A549 (cell line): ENCODE measurements at regions not wholly inside any gene's neighbourhood (a gene's known extent, or its start where the extent isn't known, plus 50 kb on each side); places are given as distances from the start of the nearest gene placed in this dataset.

Experiments used
- ATAC-seq, 2 experiments: fragments of 200-7000 bp in 1 of 2; fragments of >200 bp in 1 of 2; cut with Nextera tagmentation in 1 of 2; cut with Tn5 transposase in 1 of 2; 3 replicates each; pipeline versions ENCODE4 v1.8.0 to v1.9.1; 2018 to 2020; ENCODE audit warnings: mild to moderate bottlenecking in 1 of 2, moderate library complexity in 1 of 2
- CTCF ChIA-PET: fragments of 300-600 bp; sonication (Branson Sonifier 250); formaldehyde crosslinking; extraction: SDS; loops from one replicate; lab custom pipeline; 2021; ENCODE audit warnings: antibody characterized with exemption, inconsistent platforms; lab: Yijun Ruan, JAX
- POLR2A ChIA-PET: fragments of 350-600 bp; formaldehyde crosslinking; extraction: SDS; loops from one replicate; lab custom pipeline; 2021; ENCODE audit warnings: antibody characterized with exemption, inconsistent platforms; lab: Yijun Ruan, JAX
- DNase-seq, 2 experiments: peaks; one replicate each; pipeline versions ENCODE4 v3.0.0 to v3.0.0-alpha.2; 2011 to 2016; ENCODE audit warnings: low read depth in 1 of 2, low spot score in 1 of 2
- FAIRE-seq: peaks from 2 replicates; lab custom pipeline; 2011; peaks lifted over from hg19 to GRCh38; lab: Jason Lieb, UNC
- H3K27ac ChIP-seq, 2 experiments: fragments of >200 bp; sonication (Bioruptor Twin); formaldehyde crosslinking; 3 replicates each; pipeline ENCODE4 v1.5.1; 2016 to 2017
- H3K4me1 ChIP-seq: fragments of >200 bp; sonication (Bioruptor Twin); formaldehyde crosslinking; 3 replicates; pipeline ENCODE4 v1.6.1; 2016
- H3K4me2 ChIP-seq: fragments of >200 bp; sonication (Bioruptor Twin); formaldehyde crosslinking; 3 replicates; pipeline ENCODE4 v1.6.1; 2016
- H3K4me3 ChIP-seq: fragments of >200 bp; sonication (Bioruptor Twin); formaldehyde crosslinking; 3 replicates; pipeline ENCODE4 v1.5.1; 2016
- H3K9me3 ChIP-seq: fragments of >200 bp; sonication (Bioruptor Twin); formaldehyde crosslinking; 3 replicates; pipeline ENCODE4 v1.6.1; 2016
- BCL3 ChIP-seq: fragments of >200 bp; sonication (Bioruptor Twin); formaldehyde crosslinking; IDR thresholded peaks from 3 replicates; pipeline ENCODE4 v1.6.1; 2016
- BHLHE40 ChIP-seq: IDR thresholded peaks from 2 replicates; pipeline ENCODE4 v1.6.1; 2012; ENCODE audit warnings: low read depth, low read length, inconsistent platforms
- CHD2 ChIP-seq: fragments of 150-350 bp; IDR thresholded peaks from 2 replicates; pipeline ENCODE4 v1.6.1; 2014; ENCODE audit warnings: low read length; ENCODE audit not compliant: partially characterized antibody
- CHD4 ChIP-seq: fragments of 200-600 bp; sonication (generic); IDR thresholded peaks from 2 replicates; pipeline ENCODE4 v1.6.1; 2016; ENCODE audit warnings: antibody characterized with exemption, mild to moderate bottlenecking, borderline replicate concordance
- CTCF ChIP-seq: fragments of >200 bp; sonication (Bioruptor Twin); formaldehyde crosslinking; IDR thresholded peaks from 3 replicates; pipeline ENCODE4 v1.5.1; 2016
- EHMT2 ChIP-seq: fragments of 200-600 bp; sonication (generic); IDR thresholded peaks from 2 replicates; pipeline ENCODE4 v1.6.1; 2016; ENCODE audit warnings: antibody characterized with exemption, low read depth, mild to moderate bottlenecking, moderate library complexity
- EP300 ChIP-seq, 2 experiments: fragments of >200 bp; sonication (Bioruptor Twin); formaldehyde crosslinking; IDR thresholded peaks; 2 replicates in 1 of 2; 3 replicates in 1 of 2; pipeline ENCODE4 v1.6.1; 2016 to 2017
- FOSB ChIP-seq: fragments of 250-450 bp; sonication (Bioruptor Pico); IDR thresholded peaks from 2 replicates; pipeline ENCODE4 v1.5.0; 2020; ENCODE audit warnings: mild to moderate bottlenecking, moderate library complexity
- FOSL2 ChIP-seq, 2 experiments: fragments of 450-650 bp in 1 of 2; fragments of >200 bp in 1 of 2; sonication (Bioruptor Twin) in 1 of 2; formaldehyde crosslinking; IDR thresholded peaks; 2 replicates each; pipeline versions ENCODE4 v1.5.0 to v1.6.1; 2016 to 2020; ENCODE audit warnings: mild to moderate bottlenecking in 1 of 2, moderate library complexity in 1 of 2
- HDAC2 ChIP-seq: fragments of 200-600 bp; sonication (generic); IDR thresholded peaks from 2 replicates; pipeline ENCODE4 v1.6.1; 2016
- HEYL ChIP-seq: fragments of 250-450 bp; sonication (Bioruptor Pico); IDR thresholded peaks from 2 replicates; pipeline ENCODE4 v1.8.0; 2021; ENCODE audit warnings: mild to moderate bottlenecking, moderate library complexity
- HOXA7 ChIP-seq: fragments of 250-450 bp; sonication (Bioruptor Pico); IDR thresholded peaks from 2 replicates; pipeline ENCODE4 v1.5.0; 2020; ENCODE audit warnings: mild to moderate bottlenecking, moderate library complexity
- KDM1A ChIP-seq: fragments of 200-600 bp; sonication (generic); IDR thresholded peaks from 2 replicates; pipeline ENCODE4 v1.6.1; 2016; ENCODE audit warnings: low read depth, mild to moderate bottlenecking
- KDM5A ChIP-seq: fragments of 200-600 bp; sonication (generic); IDR thresholded peaks from 2 replicates; pipeline ENCODE4 v1.6.1; 2016; ENCODE audit warnings: antibody characterized with exemption, mild to moderate bottlenecking
- MAFK ChIP-seq: fragments of 450-650 bp; IDR thresholded peaks from 2 replicates; pipeline ENCODE4 v1.6.1; 2014; ENCODE audit not compliant: partially characterized antibody
- MAZ ChIP-seq: fragments of 150-350 bp; IDR thresholded peaks from 2 replicates; pipeline ENCODE4 v1.6.1; 2014; ENCODE audit warnings: antibody characterized with exemption, low read depth, low read length, borderline replicate concordance
- NPAS2 ChIP-seq: fragments of 250-450 bp; sonication (Bioruptor Pico); IDR thresholded peaks from 2 replicates; pipeline ENCODE4 v1.8.0; 2022; ENCODE audit warnings: mild to moderate bottlenecking, moderate library complexity, borderline replicate concordance
- RNF2 ChIP-seq: fragments of 200-600 bp; sonication (generic); IDR thresholded peaks from 2 replicates; pipeline ENCODE4 v1.6.1; 2016; ENCODE audit warnings: low read depth, mild to moderate bottlenecking, antibody characterized with exemption, moderate library complexity, borderline replicate concordance
- SREBF2 ChIP-seq: fragments of 450-650 bp; IDR thresholded peaks from 2 replicates; pipeline ENCODE4 v1.6.1; 2014; ENCODE audit warnings: mild to moderate bottlenecking, moderate library complexity
- TFCP2L1 ChIP-seq: fragments of 250-450 bp; sonication (Bioruptor Pico); IDR thresholded peaks from 2 replicates; pipeline ENCODE4 v1.5.0; 2021; ENCODE audit warnings: mild to moderate bottlenecking
- ZFP36 ChIP-seq: fragments of 450-650 bp; IDR thresholded peaks from 2 replicates; pipeline ENCODE4 v1.6.1; 2014; ENCODE audit warnings: borderline replicate concordance; ENCODE audit not compliant: partially characterized antibody
- ZSCAN20 ChIP-seq: fragments of 250-450 bp; sonication (Bioruptor Pico); IDR thresholded peaks from 2 replicates; pipeline ENCODE4 v1.8.0; 2022; ENCODE audit warnings: mild to moderate bottlenecking, moderate library complexity
- WGBS: methylation state at CpG from one replicate; pipeline ENCODE4 v1.1.6; 2017; ENCODE audit errors: missing lambda C conversion rate; 5-methylcytosine and 5-hydroxymethylcytosine counted together
- TF ChIP-seq, protein P1 (sequence below): IDR thresholded peaks from 2 replicates; pipeline ENCODE4 v1.6.1; 2012
- TF ChIP-seq, protein P2 (sequence below): IDR thresholded peaks from 2 replicates; pipeline ENCODE4 v1.6.1; 2012

- WGBS, result 36% methylated on average over 7 of the region's 7 CpGs
- TF ChIP-seq EP300 (IDR thresholded peaks at IDR 0.05), result no peak
- TF ChIP-seq MAZ, result no peak
- TF ChIP-seq HEYL (CRISPR knock-in tag), result no peak
- no peak for TF ChIP-seq KDM5A
- TF ChIP-seq KDM1A, result no peak
- TF ChIP-seq, protein P1, sequence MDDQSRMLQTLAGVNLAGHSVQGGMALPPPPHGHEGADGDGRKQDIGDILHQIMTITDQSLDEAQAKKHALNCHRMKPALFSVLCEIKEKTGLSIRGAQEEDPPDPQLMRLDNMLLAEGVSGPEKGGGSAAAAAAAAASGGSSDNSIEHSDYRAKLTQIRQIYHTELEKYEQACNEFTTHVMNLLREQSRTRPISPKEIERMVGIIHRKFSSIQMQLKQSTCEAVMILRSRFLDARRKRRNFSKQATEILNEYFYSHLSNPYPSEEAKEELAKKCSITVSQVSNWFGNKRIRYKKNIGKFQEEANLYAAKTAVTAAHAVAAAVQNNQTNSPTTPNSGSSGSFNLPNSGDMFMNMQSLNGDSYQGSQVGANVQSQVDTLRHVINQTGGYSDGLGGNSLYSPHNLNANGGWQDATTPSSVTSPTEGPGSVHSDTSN, result no peak
- no peak for TF ChIP-seq MAFK
- no peak for TF ChIP-seq NPAS2 (CRISPR knock-in tag)
- no peak for TF ChIP-seq HDAC2
- TF ChIP-seq HOXA7, result no peak
- TF ChIP-seq TFCP2L1 (CRISPR knock-in tag), result no peak
- TF ChIP-seq CHD4, result no peak
- TF ChIP-seq, protein P2, sequence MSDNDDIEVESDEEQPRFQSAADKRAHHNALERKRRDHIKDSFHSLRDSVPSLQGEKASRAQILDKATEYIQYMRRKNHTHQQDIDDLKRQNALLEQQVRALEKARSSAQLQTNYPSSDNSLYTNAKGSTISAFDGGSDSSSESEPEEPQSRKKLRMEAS, result no peak
- TF ChIP-seq BCL3, result no peak
- TF ChIP-seq ZSCAN20 (CRISPR knock-in tag), result no peak
- no peak for TF ChIP-seq EHMT2
- no peak for TF ChIP-seq FOSL2 (IDR thresholded peaks at IDR 0.05)
- TF ChIP-seq FOSL2 (CRISPR knock-in tag; IDR thresholded peaks at IDR 0.05), result no peak
- TF ChIP-seq FOSB (CRISPR knock-in tag), result no peak
- FAIRE-seq (no peak), ATAC-seq (no peak), DNase-seq (no peak)
- Histone ChIP-seq H3K9me3 (no peaks in the 10 kb centered on the region), H3K4me1 (no peaks in the 10 kb centered on the region), H3K4me2 (no peak overlapping the region), H3K27ac (no peak overlapping the region), H3K4me3 (no peak overlapping the region)
- CTCF ChIA-PET, result no interaction called here
- POLR2A ChIA-PET, result no interaction called here
These were observed 1349.6 kb upstream of the CDH8 start for GRCh38 chr16:63385714-63386432.

DNA sequence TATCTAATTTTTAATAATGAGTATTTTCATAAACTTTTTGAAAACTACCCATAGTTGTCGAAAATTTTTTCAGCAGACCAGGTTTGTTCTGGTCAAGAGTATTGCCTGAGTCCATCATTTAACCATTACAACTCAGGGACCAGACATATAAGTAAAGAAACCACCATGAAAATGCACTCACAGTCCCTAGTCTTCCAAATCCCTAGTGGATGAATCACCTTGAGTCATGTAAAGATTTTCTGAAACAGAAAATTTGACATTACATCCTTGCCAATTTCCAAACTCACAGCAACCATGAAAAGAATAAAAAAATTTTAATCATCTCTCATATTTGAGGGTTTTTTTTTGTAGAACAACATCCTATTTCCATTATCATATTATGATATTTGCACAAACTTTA lies 1337.5 kb upstream of the CDH8 start:
- H3K4me2 ChIP-seq, result no peak overlapping the region
- ChIA-PET POLR2A (no interaction called here), CTCF (no interaction called here)
- no peak for TF ChIP-seq TFCP2L1 (CRISPR knock-in tag)
- FAIRE-seq, result no peak
- no peak for DNase-seq
- WGBS, result 9% methylated on average over 1 of the region's 1 CpG
- no peak overlapping the region for H3K27ac ChIP-seq
- H3K9me3 ChIP-seq, result no peaks in the 10 kb centered on the region; the same call in 2 of the 3 replicates
- H3K4me3 ChIP-seq, result no peak overlapping the region
- H3K4me1 ChIP-seq, result no peaks in the 10 kb centered on the region
- ATAC-seq, result no peak

- no peak for DNase-seq
- H3K4me1 ChIP-seq, result no peaks in the 10 kb centered on the region
- ChIA-PET POLR2A (no interaction called here), CTCF (no interaction called here)
- no peak overlapping the region for H3K4me2 ChIP-seq
- no peak for ATAC-seq
- H3K9me3 ChIP-seq, result no peaks in the 10 kb centered on the region; the same call in 2 of the 3 replicates
- FAIRE-seq, result no peak
- H3K4me3 ChIP-seq, result no peak overlapping the region
- no peak overlapping the region for H3K27ac ChIP-seq
- TF ChIP-seq KDM5A (no peak), BHLHE40 (no peak), CHD2 (no peak), ZFP36 (no peak), RNF2 (no peak), SREBF2 (no peak), BCL3 (no peak), CTCF (no peak), NPAS2 (CRISPR knock-in tag) (no peak), EP300 (IDR thresholded peaks at IDR 0.05) (no peak), ZSCAN20 (CRISPR knock-in tag) (no peak)
- TF ChIP-seq, protein P1, result no peak
These were observed 1336.6 kb upstream of the CDH8 start for GRCh38 chr16:63372815-63373214.
